Stimulated activated CD8-positive, alpha-beta memory T cell treated with anti-CD3 and anti-CD28 coated beads, Interleukin-12 subunit alpha, Interleukin-12 subunit beta, amount 100 ng/mL, for 24 hours (primary cell): ENCODE measurements at regions not wholly inside any gene's neighbourhood (a gene's known extent, or its start where the extent isn't known, plus 50 kb on each side); places are given as distances from the start of the nearest gene placed in this dataset.
"Not testable (repeated sequence)": the region's sequence is repeated elsewhere in the genome, so short reads cannot be mapped to it uniquely, and the experiment has no call there.

Experiments used
- DNase-seq: peaks from one replicate; pipeline ENCODE4 v3.0.0-alpha.2; 2020; ENCODE audit errors: extremely low read depth

GRCh38 chr17:5898406-5898805, 171.8 kb upstream of the WSCD1 start:
- DNase-seq = no peak

- DNase-seq = no peak
Measured at GRCh38 chr17:5899496-5900195, 170.5 kb upstream of the WSCD1 start.

- no peak for DNase-seq
Measured at GRCh38 chr17:5901731-5902130, 168.4 kb upstream of the WSCD1 start.

GRCh38 chr17:5902181-5903140, 167.7 kb upstream of the WSCD1 start:
- no peak for DNase-seq

- no peak for DNase-seq
Measured at GRCh38 chr17:5911919-5912318, 158.3 kb upstream of the WSCD1 start.

GRCh38 chr17:5913032-5913531, 157.1 kb upstream of the WSCD1 start:
- DNase-seq = no peak

GRCh38 chr17:5913641-5914040, 156.5 kb upstream of the WSCD1 start:
- no peak for DNase-seq

GRCh38 chr17:5915337-5915736, 154.8 kb upstream of the WSCD1 start:
- DNase-seq = no peak

- no peak for DNase-seq
Measured at GRCh38 chr17:5919089-5919488, 151.1 kb upstream of the WSCD1 start.

GRCh38 chr17:5921512-5922282, 148.5 kb upstream of the WSCD1 start:
- no peak for DNase-seq

- DNase-seq = no peak
Measured at GRCh38 chr17:5922476-5922875, 147.7 kb upstream of the WSCD1 start.

- DNase-seq = no peak
Measured at GRCh38 chr17:5929721-5930120, 140.5 kb upstream of the WSCD1 start.

- DNase-seq = not testable (repeated sequence)
Measured at GRCh38 chr17:5930555-5930954, 139.6 kb upstream of the WSCD1 start.

GRCh38 chr17:5931616-5932015, 138.6 kb upstream of the WSCD1 start:
- DNase-seq = no peak

GRCh38 chr17:5933430-5933829, 136.7 kb upstream of the WSCD1 start:
- no peak for DNase-seq

- DNase-seq = no peak
Measured at GRCh38 chr17:5941258-5941657, 128.9 kb upstream of the WSCD1 start.

GRCh38 chr17:5942687-5943086, 127.5 kb upstream of the WSCD1 start:
- DNase-seq = no peak

GRCh38 chr17:5943232-5943631, 126.9 kb upstream of the WSCD1 start:
- no peak for DNase-seq

GRCh38 chr17:5943982-5944381, 126.2 kb upstream of the WSCD1 start:
- DNase-seq = no peak

- DNase-seq = no peak
Measured at GRCh38 chr17:5947701-5948180, 122.4 kb upstream of the WSCD1 start.

GRCh38 chr17:5948811-5949210, 121.4 kb upstream of the WSCD1 start:
- DNase-seq = no peak

- no peak for DNase-seq
Measured at GRCh38 chr17:5950878-5951277, 119.3 kb upstream of the WSCD1 start.
